H1 (cell line): ENCODE measurements at regions not wholly inside any gene's neighbourhood (a gene's known extent, or its start where the extent isn't known, plus 50 kb on each side); places are given as distances from the start of the nearest gene placed in this dataset.
A peak's percentile ranks its signal among the peaks of the same experiment; 100 is the strongest.

Experiments
- CTCF ChIA-PET: fragments of 300-600 bp; sonication (Branson Sonifier 250); formaldehyde crosslinking; loops from one replicate; lab custom pipeline; 2021; ENCODE audit not compliant: partially characterized antibody; lab: Charles Lee
- POLR2A ChIA-PET: fragments of 300-600 bp; sonication (Branson Sonifier 250); formaldehyde crosslinking; loops from one replicate; lab custom pipeline; 2021; ENCODE audit warnings: inconsistent platforms; ENCODE audit not compliant: partially characterized antibody; lab: Charles Lee
- DNase-seq, 2 experiments: peaks; one replicate each; pipeline versions ENCODE4 v3.0.0 to v3.0.0-alpha.2; 2010 to 2022; ENCODE audit warnings: low spot score in 2 of 2, low read depth in 1 of 2, mixed read lengths in 1 of 2
- FAIRE-seq: peaks from 2 replicates; lab custom pipeline; 2011; peaks lifted over from hg19 to GRCh38; lab: Jason Lieb, UNC
- H2AFZ ChIP-seq: 2 replicates; pipeline ENCODE4 v1.8.1; 2012; ENCODE audit warnings: low read length, inconsistent platforms
- H2AK5ac ChIP-seq: 2 replicates; pipeline ENCODE4 v1.6.1; 2013; ENCODE audit warnings: low read depth, low read length
- H2BK120ac ChIP-seq: replicated peaks from 2 replicates; pipeline ENCODE3; 2013; ENCODE audit warnings: low read depth, low read length, inconsistent platforms
- H2BK12ac ChIP-seq: 2 replicates; pipeline ENCODE4 v1.6.1; 2013; ENCODE audit warnings: low read depth, low read length
- H2BK15ac ChIP-seq: 2 replicates; pipeline ENCODE4 v1.6.1; 2013; ENCODE audit warnings: low read length
- H2BK20ac ChIP-seq: 2 replicates; pipeline ENCODE4 v1.6.1; 2013; ENCODE audit warnings: low read length
- H2BK5ac ChIP-seq: 2 replicates; pipeline ENCODE4 v1.6.1; 2013; ENCODE audit warnings: low read depth, low read length
- H3K14ac ChIP-seq: 2 replicates; pipeline ENCODE4 v1.6.1; 2013; ENCODE audit warnings: inconsistent platforms; ENCODE audit not compliant: insufficient read length
- H3K18ac ChIP-seq: 2 replicates; pipeline ENCODE4 v1.6.1; 2013; ENCODE audit warnings: low read length; ENCODE audit errors: extremely low read depth
- H3K23ac ChIP-seq: 2 replicates; pipeline ENCODE4 v1.6.1; 2013; ENCODE audit warnings: inconsistent platforms; ENCODE audit not compliant: insufficient read length
- H3K23me2 ChIP-seq: 2 replicates; pipeline ENCODE4 v1.6.1; 2013; ENCODE audit warnings: low read depth, low read length
- H3K27ac ChIP-seq: 2 replicates; pipeline ENCODE4 v1.6.1; 2011; ENCODE audit warnings: low read depth, low read length, inconsistent platforms
- H3K27me3 ChIP-seq, 4 experiments: replicated peaks in 1 of 4; 1 replicate in 1 of 4; 2 replicates in 3 of 4; pipeline versions ENCODE4 v1.6.1 to v1.8.1; 2011 to 2013; ENCODE audit warnings: low read length in 3 of 4, mild to moderate bottlenecking in 3 of 4, inconsistent platforms in 2 of 4, mixed read lengths in 2 of 4, moderate library complexity in 1 of 4; ENCODE audit not compliant: control insufficient read depth in 3 of 4, insufficient read depth in 3 of 4; ENCODE audit errors: extremely low read depth in 1 of 4
- H3K36me3 ChIP-seq, 4 experiments: 2 replicates each; pipeline versions ENCODE4 v1.6.1 to v1.8.1; 2011 to 2013; ENCODE audit warnings: mild to moderate bottlenecking in 4 of 4, low read length in 3 of 4, moderate library complexity in 2 of 4, control low read depth in 1 of 4, inconsistent platforms in 1 of 4; ENCODE audit not compliant: insufficient read depth in 4 of 4, control insufficient read depth in 2 of 4
- H3K4ac ChIP-seq: replicated peaks from 2 replicates; pipeline ENCODE3; 2013; ENCODE audit warnings: low read length, low read depth, mixed read lengths, inconsistent platforms; ENCODE audit not compliant: insufficient read length
- H3K4me1 ChIP-seq, 4 experiments: replicated peaks in 1 of 4; 1 replicate in 1 of 4; 2 replicates in 3 of 4; pipeline versions ENCODE4 v1.6.1 to v1.8.1; 2011 to 2013; ENCODE audit warnings: low read length in 3 of 4, inconsistent platforms in 2 of 4, mixed read lengths in 1 of 4; ENCODE audit not compliant: insufficient read depth in 4 of 4, control insufficient read depth in 3 of 4
- H3K4me2 ChIP-seq, 2 experiments: 2 replicates each; pipeline versions ENCODE4 v1.6.1 to v1.8.1; 2011 to 2013; ENCODE audit warnings: low read depth in 2 of 2, low read length in 2 of 2, control low read depth in 1 of 2, inconsistent platforms in 1 of 2, mild to moderate bottlenecking in 1 of 2; ENCODE audit not compliant: insufficient read depth in 1 of 2
- H3K4me3 ChIP-seq, 4 experiments: fragments of 200-600, 300-600 bp in 1 of 4; sonication (generic), shearing (Covaris generic), sonication (Bioruptor Twin) in 1 of 4; 2 replicates each; pipeline versions ENCODE4 v1.5.1 to v1.8.1; 2011 to 2016; ENCODE audit warnings: low read length in 4 of 4, low read depth in 3 of 4, control low read depth in 2 of 4, inconsistent platforms in 2 of 4, mild to moderate bottlenecking in 2 of 4, mixed read lengths in 1 of 4, moderate library complexity in 1 of 4; ENCODE audit not compliant: insufficient read depth in 2 of 4; ENCODE audit errors: extremely low read depth in 1 of 4
- H3K56ac ChIP-seq: replicated peaks from 2 replicates; pipeline ENCODE3; 2013; ENCODE audit warnings: low read depth, mild to moderate bottlenecking, mixed read lengths, low read length, inconsistent platforms; ENCODE audit not compliant: insufficient read length
- H3K79me1 ChIP-seq: 2 replicates; pipeline ENCODE4 v1.6.1; 2013; ENCODE audit warnings: low read depth, low read length, control low read depth
- H3K79me2 ChIP-seq, 2 experiments: 2 replicates each; pipeline versions ENCODE4 v1.6.1 to v1.8.1; 2012 to 2013; ENCODE audit warnings: low read length in 2 of 2, mild to moderate bottlenecking in 2 of 2, inconsistent platforms in 1 of 2; ENCODE audit not compliant: insufficient read depth in 2 of 2, control insufficient read depth in 1 of 2
- H3K9ac ChIP-seq, 4 experiments: replicated peaks in 1 of 4; 1 replicate in 1 of 4; 2 replicates in 3 of 4; pipeline versions ENCODE4 v1.6.1 to v1.8.1; 2011 to 2013; ENCODE audit warnings: low read depth in 3 of 4, low read length in 3 of 4, control low read depth in 2 of 4, mild to moderate bottlenecking in 2 of 4, moderate library complexity in 2 of 4, inconsistent platforms in 1 of 4; ENCODE audit errors: extremely low read depth in 1 of 4
- H3K9me3 ChIP-seq, 2 experiments: 2 replicates each; pipeline versions ENCODE4 v1.6.1 to v1.8.1; 2012 to 2013; ENCODE audit warnings: mild to moderate bottlenecking in 2 of 2, moderate library complexity in 2 of 2, control low read depth in 1 of 2, inconsistent platforms in 1 of 2, low read depth in 1 of 2, low read length in 1 of 2, mixed read lengths in 1 of 2; ENCODE audit not compliant: insufficient read depth in 2 of 2
- H4K20me1 ChIP-seq, 2 experiments: replicated peaks in 1 of 2; 2 replicates each; pipeline versions ENCODE3 to v1.8.1; 2011 to 2013; ENCODE audit warnings: inconsistent platforms in 2 of 2, low read length in 2 of 2, mild to moderate bottlenecking in 1 of 2; ENCODE audit not compliant: insufficient read depth in 2 of 2, control insufficient read depth in 1 of 2
- H4K5ac ChIP-seq: 2 replicates; pipeline ENCODE4 v1.6.1; 2013; ENCODE audit warnings: low read length, low read depth, mixed read lengths, inconsistent platforms; ENCODE audit not compliant: insufficient read length
- H4K8ac ChIP-seq: 2 replicates; pipeline ENCODE4 v1.8.0; 2013; ENCODE audit warnings: mild to moderate bottlenecking, moderate library complexity, low read length, inconsistent platforms; ENCODE audit not compliant: insufficient read depth; ENCODE audit errors: extremely low read depth
- H4K91ac ChIP-seq: replicated peaks from 2 replicates; pipeline ENCODE3; 2013; ENCODE audit warnings: low read length, mixed read lengths, inconsistent platforms; ENCODE audit not compliant: insufficient read length
- EP300 ChIP-seq, 2 experiments: IDR thresholded peaks; 1 replicate in 1 of 2; 2 replicates in 1 of 2; pipeline ENCODE4 v1.6.1; 2011 to 2012; ENCODE audit warnings: low read depth in 2 of 2, low read length in 2 of 2, mild to moderate bottlenecking in 2 of 2, borderline replicate concordance in 1 of 2, inconsistent platforms in 1 of 2, moderate library complexity in 1 of 2
- RAD21 ChIP-seq, 2 experiments: IDR thresholded peaks in 1 of 2; conservative IDR thresholded peaks in 1 of 2; 2 replicates each; pipeline ENCODE4 v1.6.1; 2011; ENCODE audit warnings: low read depth in 2 of 2, low read length in 2 of 2, improper control_type of control experiment in 1 of 2, inconsistent platforms in 1 of 2, mild to moderate bottlenecking in 1 of 2, moderate library complexity in 1 of 2
- WGBS, 2 experiments: shearing (Covaris generic) in 1 of 2; methylation state at CpG; one replicate each; pipeline versions ENCODE4 v1.1.6 to v1.1.7; 2013 to 2015; ENCODE audit warnings: low lambda C conversion rate in 2 of 2, mixed read lengths in 2 of 2, inconsistent platforms in 1 of 2, low coverage in 1 of 2, missing lambda C conversion rate in 1 of 2; ENCODE audit not compliant: insufficient replicate concordance in 2 of 2, insufficient coverage in 1 of 2, insufficient read length in 1 of 2; ENCODE audit errors: extremely low coverage in 1 of 2, missing lambda C conversion rate in 1 of 2; 5-methylcytosine and 5-hydroxymethylcytosine counted together

DNA sequence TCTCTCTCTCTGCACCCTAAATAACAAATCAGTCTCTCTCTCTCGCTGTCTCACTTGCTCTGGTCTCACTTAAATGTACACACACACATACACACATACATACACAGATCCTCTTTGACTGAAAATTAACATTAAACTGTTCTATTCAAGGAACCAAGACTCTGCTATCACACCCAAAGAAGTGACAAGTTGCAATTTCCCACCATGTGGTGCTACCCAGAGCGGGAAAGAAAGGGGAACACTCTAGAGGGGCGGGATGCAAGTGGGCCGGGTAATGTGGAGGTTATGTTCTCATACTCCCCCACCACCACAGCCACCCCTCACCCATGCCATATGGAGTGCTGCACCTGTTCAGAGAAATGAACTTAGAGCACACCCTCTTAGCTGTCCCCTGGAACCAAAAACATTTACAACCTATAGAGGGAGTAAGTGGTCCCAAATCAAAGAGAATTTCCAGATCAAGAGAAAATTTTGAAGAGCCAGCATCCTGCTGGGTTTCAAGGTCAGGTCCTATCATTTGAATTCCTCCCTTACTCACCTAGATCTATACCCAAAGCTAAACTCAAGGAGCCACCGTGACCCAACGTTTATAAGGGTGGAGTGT lies 319.4 kb downstream of the BRINP2 start:
- CTCF ChIA-PET = interaction anchor here (0.6 to 1.6 kb wide), 16 partner anchors 11 to 869 kb away, joined by 3 to 7 read pairs (median 4); no protein-coding TSS in a partner anchor

More for the DNA sequence above, 319.4 kb downstream of the BRINP2 start:
- Histone ChIP-seq H2AFZ (no peak overlapping the region), H2BK20ac (no peak overlapping the region), H3K27me3 (no peaks in the 10 kb centered on the region), H3K4me3 (no peak overlapping the region), H4K20me1 (peaks cover 0 to 1% of the 10 kb centered on the region in 2 experiments), H3K9me3 (no peaks in the 10 kb centered on the region), H2BK120ac (no peak overlapping the region), H2AK5ac (no peak overlapping the region), H2BK12ac (no peak overlapping the region), H3K4me1 (0 out of 7 replicates have a peak, but pooled peaks cover 0 to 3% (median 0%) of the 10 kb centered on the region in 4 experiments), H3K23me2 (peaks cover 2% of the 10 kb centered on the region; the same call in 1 of the 2 replicates), H4K5ac (no peak overlapping the region), H2BK15ac (no peak overlapping the region), H3K4me2 (no peak overlapping the region), H3K14ac (no peak overlapping the region), H2BK5ac (no peak overlapping the region), H3K56ac (no peak overlapping the region), H3K79me1 (no peaks in the 10 kb centered on the region), H3K27ac (no peak overlapping the region), H4K91ac (no peak overlapping the region), H3K36me3 (no peaks in the 10 kb centered on the region), H3K23ac (no peak overlapping the region), H3K9ac (no peak overlapping the region), H3K79me2 (no peaks in the 10 kb centered on the region), H3K4ac (no peak overlapping the region), H3K18ac (no peak overlapping the region), H4K8ac (no peak overlapping the region)
- FAIRE-seq (no peak), DNase-seq (no peak)
- TF ChIP-seq RAD21 (IDR thresholded peaks at IDR 0.05 in 1 of 2, conservative IDR thresholded peaks at IDR 0.05 in 1 of 2; ENCODE audit: low read depth in 2 of 2, low read length in 2 of 2) (peak in 1 of 2 experiments; percentile 19; a peak in 2 of 4 replicates), EP300 (IDR thresholded peaks at IDR 0.05; ENCODE audit: borderline replicate concordance in 1 of 2, low read depth in 2 of 2, low read length in 2 of 2) (no peak)
- POLR2A ChIA-PET = no interaction called here
- WGBS, 2 experiments = 89% methylated on average over 6 of the region's 6 CpGs; no CpG with 5 or more reads in 1 of the 2 experiments
